ENCODE measurements at regions not wholly inside any gene's neighbourhood (a gene's known extent, or its start where the extent isn't known, plus 50 kb on each side); places are given as distances from the start of the nearest gene placed in this dataset.
"Not testable (repeated sequence)": the region's sequence is repeated elsewhere in the genome, so short reads cannot be mapped to it uniquely, and the experiment has no call there.

- DNase-seq (ENCODE audit: low read depth in 2 of 2) = no peak
Observed at GRCh38 chr12:131413471-131413870, 297.4 kb upstream of the SFSWAP start.

GRCh38 chr12:131414155-131414922 lies 296.6 kb upstream of the SFSWAP start:
- DNase-seq (ENCODE audit: low read depth in 2 of 2) = not testable (repeated sequence)

GRCh38 chr12:131415781-131416180 lies 295.1 kb upstream of the SFSWAP start:
- DNase-seq (ENCODE audit: low read depth in 2 of 2) = no peak

- no peak for DNase-seq (ENCODE audit: low read depth in 2 of 2)
Observed at GRCh38 chr12:131418121-131418520, 292.8 kb upstream of the SFSWAP start.

- no peak for DNase-seq (ENCODE audit: low read depth in 2 of 2)
Observed at GRCh38 chr12:131418884-131419283, 292.0 kb upstream of the SFSWAP start.

GRCh38 chr12:131420867-131421447 lies 289.9 kb upstream of the SFSWAP start:
- DNase-seq (ENCODE audit: low read depth in 2 of 2) = no peak

GRCh38 chr12:131421509-131422186 lies 289.2 kb upstream of the SFSWAP start:
- no peak for DNase-seq (ENCODE audit: low read depth in 2 of 2)

- no peak for DNase-seq (ENCODE audit: low read depth in 2 of 2)
Observed at GRCh38 chr12:131422187-131422520, 288.7 kb upstream of the SFSWAP start.

GRCh38 chr12:131422744-131423143 lies 288.1 kb upstream of the SFSWAP start:
- DNase-seq (ENCODE audit: low read depth in 2 of 2) = no peak

GRCh38 chr12:131424270-131424669 lies 286.6 kb upstream of the SFSWAP start:
- DNase-seq (ENCODE audit: low read depth in 2 of 2) = no peak

GRCh38 chr12:131425112-131426075 lies 285.5 kb upstream of the SFSWAP start:
- no peak for DNase-seq (ENCODE audit: low read depth in 2 of 2)

- no peak for DNase-seq (ENCODE audit: low read depth in 2 of 2)
Observed at GRCh38 chr12:131428091-131428685, 282.7 kb upstream of the SFSWAP start.

GRCh38 chr12:131429221-131429620 lies 281.7 kb upstream of the SFSWAP start:
- DNase-seq (ENCODE audit: low read depth in 2 of 2) = not testable (repeated sequence)

- DNase-seq (ENCODE audit: low read depth in 2 of 2) = not testable (repeated sequence)
Observed at GRCh38 chr12:131429697-131430096, 281.2 kb upstream of the SFSWAP start.

- DNase-seq (ENCODE audit: low read depth in 2 of 2) = no peak
Observed at GRCh38 chr12:131430158-131430742, 280.6 kb upstream of the SFSWAP start.

GRCh38 chr12:131431126-131431655 lies 279.7 kb upstream of the SFSWAP start:
- not testable (repeated sequence) for DNase-seq (ENCODE audit: low read depth in 2 of 2)

- DNase-seq (ENCODE audit: low read depth in 2 of 2) = no peak
Observed at GRCh38 chr12:131432532-131433260, 278.2 kb upstream of the SFSWAP start.

GRCh38 chr12:131434208-131435125 lies 276.4 kb upstream of the SFSWAP start:
- DNase-seq (ENCODE audit: low read depth in 2 of 2) = no peak

All from activated CD4-positive, alpha-beta T cell treated with anti-CD3 and anti-CD28 coated beads for 24 hours (primary cell).